HG02885 (cell line): ENCODE measurements at regions not wholly inside any gene's neighbourhood (a gene's known extent, or its start where the extent isn't known, plus 50 kb on each side); places are given as distances from the start of the nearest gene placed in this dataset.
"Not testable (repeated sequence)": the region's sequence is repeated elsewhere in the genome, so short reads cannot be mapped to it uniquely, and the experiment has no call there.

Experiments
- ATAC-seq: cut with Tn5 transposase; IDR thresholded peaks from one replicate; pipeline ENCODE4 v1.9.1; 2021; ENCODE audit warnings: mild to moderate bottlenecking; ENCODE audit not compliant: unreplicated experiment, poor library complexity

DNA sequence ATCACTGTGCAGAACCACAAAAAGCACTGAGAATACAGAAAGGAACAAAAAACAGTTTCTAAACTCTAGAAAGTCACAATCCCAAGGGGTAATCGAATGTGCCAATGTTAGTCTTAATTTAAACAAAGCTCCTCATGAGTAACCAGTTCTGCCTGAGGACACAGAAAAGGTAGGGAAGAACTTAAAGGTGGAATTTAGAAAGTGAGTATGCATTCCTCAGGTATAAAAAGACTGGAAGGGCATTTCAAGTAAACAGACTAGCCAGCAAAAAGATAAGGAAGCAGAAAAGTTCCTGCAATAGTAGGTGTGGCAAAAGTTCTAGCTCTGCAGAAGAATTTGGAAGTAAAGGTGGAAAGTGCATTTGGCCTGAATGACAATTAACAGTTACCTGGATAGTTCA, 84.6 kb upstream of the DLX6 start:
- no peak for ATAC-seq

DNA sequence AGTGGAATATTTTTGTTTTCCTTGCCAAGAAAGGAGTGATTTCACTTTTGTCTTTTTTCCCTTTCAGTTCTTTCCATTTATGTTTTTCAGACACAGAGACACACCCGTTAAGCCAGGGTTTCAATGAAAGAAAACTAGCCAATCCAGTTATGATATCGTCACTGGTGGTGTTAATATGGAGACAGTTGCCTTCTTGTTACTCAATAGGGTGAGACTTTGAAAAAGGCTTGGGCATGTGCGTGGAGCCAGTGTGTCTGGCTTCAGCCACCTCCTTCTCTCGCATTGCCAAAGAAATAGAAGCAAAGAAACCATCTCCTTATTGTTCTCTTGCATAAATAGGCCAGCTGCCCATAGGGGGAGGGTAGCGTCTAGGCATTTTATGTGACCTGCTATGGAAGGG, 84.1 kb upstream of the DLX6 start:
- no peak for ATAC-seq

DNA sequence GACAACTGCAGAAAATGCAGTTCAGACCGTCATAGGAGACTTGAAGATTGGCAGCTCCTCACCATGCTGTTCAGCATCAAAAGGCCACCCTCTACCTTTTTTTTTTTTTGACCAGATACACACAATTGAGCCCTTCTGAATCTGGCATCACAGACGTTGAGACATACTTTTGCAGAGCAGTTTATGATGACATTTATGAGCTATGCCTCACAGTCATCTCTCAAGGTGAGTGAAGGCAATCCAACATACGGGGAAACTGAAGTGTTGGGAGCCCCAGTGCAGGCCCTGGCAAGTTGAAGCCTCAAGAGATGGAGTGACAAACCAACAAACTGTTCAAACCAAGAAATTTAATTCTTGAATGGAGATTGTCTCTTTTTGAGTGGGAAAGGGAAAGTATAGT, 83.6 kb upstream of the DLX6 start:
- ATAC-seq: no peak

DNA sequence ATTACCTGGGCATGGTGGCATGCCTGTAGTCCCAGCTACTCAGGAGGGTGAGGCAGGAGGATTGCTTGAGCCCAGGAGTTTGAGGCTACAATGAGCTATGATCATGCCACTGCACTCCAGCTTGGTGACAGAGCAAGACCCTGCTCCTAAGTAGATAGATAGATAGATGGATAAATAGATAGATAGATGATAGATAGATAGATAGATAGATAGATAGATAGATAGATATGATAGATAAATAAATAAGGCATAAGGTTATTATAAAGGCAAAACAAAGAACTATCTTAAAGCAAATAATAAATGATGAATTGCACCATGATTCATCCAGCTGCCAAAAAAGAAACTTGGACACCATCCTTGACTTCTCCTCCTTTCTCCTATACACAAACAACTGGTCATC, 82.0 kb upstream of the DLX6 start:
- not testable (repeated sequence) for ATAC-seq

DNA sequence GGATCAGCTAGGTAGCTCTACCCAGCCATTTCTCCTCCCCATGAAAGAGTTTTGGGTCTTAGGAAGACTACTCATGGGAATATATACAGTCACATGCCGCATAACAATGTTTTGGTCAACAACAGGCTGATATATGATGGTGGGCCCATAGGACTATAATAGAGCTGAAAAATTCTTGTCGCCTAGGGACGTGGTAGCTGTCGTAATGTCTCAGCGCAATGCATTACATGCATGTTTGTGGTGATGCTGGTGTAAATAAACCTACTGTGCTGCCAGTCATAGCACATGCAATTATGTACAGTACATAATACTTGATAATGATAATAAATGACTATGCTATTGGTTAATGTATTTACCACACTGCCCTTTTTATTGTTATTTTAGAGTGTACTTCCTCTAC, 78.2 kb upstream of the DLX6 start:
- ATAC-seq: no peak

DNA sequence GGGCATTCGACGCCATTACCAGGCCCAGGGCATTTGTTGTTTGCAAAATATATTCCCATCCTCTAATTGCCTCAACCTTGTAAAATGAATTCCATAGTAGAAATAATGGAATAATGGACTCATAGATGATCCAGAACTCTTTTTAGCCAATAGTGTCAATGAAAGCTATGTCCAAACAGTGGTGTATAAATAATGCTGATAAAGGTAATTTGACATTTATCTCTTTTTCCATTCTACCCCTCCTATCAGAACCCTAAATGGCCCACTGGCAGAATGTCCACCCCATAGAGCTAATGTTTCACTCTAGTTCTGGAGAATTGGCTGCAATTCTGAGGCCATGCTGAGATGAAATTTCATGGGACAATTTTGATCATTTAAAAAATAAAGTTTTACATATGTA, 76.4 kb upstream of the DLX6 start:
- ATAC-seq: no peak

DNA sequence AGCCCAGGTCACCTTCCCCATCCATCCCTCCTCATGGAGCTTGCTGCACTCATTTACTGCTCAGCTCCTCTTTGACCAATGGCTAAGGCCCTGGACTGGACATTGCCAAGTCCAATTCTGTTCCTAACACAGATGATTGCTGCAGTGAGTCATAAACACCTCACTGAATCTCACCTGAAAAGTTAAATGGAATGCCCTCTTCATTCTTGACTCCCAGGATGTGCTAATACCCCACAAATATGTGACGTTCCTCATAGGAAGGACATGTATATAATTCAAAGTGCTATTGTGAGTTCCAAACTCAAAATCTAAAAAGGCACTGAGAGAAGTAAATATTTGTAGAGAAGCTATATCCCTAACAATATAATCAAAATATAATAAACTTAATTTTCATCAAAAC, 73.5 kb upstream of the DLX6 start:
- no peak for ATAC-seq

DNA sequence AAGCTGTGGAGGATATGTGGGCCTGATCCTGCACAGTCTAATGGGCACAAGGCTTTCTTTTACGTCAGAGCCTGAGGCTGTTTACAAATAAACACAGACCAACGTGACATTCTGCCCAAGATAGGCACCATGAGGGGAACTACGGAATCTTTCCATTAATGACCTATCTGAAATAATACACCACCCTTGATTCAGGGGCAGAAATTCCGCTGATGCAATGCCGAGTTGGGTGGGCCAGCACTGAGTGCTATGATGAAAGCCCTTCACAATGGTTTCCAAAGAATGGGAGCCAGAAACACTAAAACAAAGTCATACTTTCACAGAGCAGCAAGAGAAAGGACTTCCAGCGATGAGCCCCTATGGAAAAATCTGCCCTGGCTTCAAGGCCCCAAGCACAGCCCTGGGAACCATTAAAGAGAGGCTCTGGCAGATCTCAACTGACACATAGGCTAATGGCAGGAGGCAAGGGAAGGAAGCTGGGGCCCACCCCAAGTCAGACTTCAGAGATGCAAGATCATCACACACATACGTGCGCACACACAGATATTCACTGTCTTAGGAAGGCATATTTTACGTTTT, 72.2 kb upstream of the DLX6 start:
- ATAC-seq: no peak

DNA sequence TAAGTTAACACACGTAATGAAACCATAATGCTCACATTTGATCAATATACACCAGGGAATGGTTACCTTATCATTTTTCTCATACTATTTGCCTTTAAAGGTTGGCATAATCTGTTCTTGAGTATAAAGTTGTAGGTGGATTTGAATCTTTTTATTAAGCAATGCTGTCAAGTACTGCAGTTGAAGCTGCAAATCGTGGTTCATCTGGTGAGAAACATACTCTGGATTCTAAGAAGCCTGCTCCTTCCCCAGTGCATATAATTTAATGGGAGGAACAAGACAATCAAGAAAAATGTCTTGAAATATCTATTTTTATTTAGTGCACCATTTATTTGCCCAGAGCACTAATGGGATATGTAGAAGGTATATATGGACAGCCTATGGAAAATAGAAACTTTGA, 68.7 kb upstream of the DLX6 start:
- no peak for ATAC-seq

DNA sequence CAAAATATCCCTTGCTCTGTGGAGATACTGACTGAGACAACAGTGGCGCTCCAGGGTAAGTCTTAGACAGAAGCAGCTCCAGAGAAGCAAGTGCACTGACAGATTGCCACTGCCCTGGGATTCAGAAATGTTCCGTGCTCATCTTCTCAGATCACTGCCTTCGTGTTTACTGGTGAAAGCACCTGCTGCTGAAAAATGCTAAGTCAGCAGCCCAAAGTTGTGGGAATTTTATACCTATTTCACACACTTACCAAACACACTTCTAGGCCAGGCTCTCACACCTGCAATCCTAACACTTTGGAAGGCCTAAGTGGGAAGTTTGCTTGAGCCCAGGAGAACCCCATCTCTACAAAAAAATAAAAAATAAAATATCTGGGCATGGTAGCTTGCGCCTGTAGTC, 63.2 kb upstream of the DLX6 start:
- ATAC-seq: no peak

DNA sequence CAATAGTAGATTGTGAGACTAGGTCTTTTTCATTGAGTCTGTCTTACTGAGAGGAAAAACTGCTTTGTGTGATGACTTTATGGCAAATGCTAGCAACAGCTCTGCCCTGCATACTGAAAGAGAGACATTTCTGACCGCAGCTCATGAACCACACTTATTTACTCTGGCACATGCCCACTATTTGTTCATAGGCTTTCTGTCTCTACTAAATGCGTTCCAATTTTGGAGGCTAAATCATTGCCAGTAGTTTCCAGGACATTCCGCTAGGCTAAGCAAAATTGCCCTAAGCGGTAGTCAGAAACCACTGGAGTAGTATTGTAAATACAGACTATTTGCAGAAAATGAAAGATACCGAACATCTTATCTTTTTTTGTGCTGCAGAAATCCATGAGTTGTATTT, 55.6 kb upstream of the DLX6 start:
- no peak for ATAC-seq

DNA sequence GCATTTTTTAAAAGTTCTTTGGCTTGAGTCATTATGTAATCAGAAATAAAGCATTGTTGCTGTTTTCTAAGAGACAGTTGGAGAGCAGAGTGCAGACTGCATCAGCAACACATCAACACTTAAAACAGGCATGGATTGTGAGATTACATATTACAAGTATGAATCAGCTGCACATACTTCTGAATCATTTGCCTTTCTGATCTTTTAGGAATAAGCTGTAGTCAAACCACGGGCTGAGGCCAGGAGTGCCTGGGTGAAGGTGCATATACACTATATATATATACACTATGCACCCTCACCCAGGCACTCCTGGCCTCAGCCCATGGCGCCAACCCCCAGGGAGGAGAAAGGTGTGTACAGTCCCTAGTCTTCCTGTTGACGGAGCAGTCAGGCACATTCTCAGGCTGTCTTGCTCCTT, 52.4 kb upstream of the DLX6 start:
- ATAC-seq: no peak

DNA sequence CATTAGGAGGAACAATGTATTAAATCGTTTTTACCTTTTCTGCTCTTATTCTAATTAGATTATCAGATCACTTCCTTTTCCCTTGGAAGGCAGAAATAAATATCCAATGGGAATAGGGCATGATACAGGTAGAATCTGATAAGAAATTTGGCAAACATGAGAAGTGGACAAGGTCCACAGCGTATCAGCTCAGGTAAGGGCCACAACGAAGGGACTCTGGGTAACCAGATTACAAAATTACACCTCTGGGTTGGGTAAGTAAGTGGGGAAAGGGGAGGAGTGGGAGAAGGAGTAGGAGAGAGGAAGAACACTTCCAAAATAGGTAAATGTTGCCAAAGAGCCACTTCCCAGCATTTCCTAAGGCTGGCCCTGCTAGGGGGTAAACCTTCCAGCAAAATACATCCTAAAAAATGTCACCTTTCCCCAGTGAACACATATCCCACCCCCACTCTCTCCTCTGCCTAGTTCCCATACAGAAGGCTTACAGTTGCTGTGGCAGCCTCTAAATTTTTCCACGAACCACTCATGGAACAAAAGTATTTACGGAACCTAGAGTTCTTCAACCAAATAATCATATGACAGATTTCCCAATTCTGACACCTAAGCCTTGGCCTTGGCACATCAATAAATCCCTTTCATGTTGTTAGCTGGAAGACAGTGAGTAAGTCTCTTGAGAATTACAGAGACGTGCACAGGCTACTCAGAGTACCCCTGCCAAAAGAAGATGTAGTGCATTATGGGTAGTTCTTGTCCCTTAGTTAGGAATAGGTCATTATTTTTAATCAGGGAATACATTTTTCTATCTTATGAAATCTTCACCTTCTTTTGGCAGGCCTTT, 51.5 kb upstream of the DLX6 start:
- ATAC-seq: no peak
